ENCODE measurements at regions not wholly inside any gene's neighbourhood (a gene's known extent, or its start where the extent isn't known, plus 50 kb on each side); places are given as distances from the start of the nearest gene placed in this dataset.

DNA sequence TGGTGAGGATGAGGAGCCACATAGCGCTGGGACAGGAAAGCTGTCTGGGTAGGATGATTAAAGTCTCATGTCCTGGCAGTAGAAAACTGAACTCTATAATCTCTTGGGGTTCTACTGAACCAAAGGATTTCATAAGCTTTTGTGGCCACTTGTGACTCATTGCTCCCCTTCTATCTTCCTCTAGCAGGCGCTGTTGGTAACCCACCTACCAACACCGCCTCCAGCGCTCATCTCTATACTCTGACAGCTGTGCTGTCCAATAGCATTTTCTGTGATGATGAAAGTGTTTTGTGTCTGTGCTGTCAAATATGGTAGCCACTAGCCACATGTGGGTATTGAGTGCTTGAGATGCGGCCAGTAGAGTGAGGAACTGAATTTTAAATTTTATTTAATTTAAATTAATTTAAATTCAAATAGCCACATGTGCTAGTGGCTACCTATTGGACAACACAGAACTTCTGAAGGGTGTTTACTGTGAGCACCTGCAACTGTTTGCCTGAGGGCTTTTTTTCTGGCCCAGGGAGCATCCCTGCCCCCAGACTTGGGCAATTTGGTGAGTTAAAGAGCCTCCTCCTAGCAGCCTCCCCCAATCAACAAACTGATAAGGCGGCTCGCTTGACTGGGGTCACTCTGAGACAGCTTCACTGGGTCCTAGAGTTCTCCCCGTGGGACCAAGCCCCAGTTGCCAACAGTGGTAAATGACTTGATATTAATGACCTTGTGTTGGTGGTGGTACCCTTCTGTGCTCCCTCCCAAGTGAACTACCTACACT, 169.2 kb upstream of the ATP6AP2 start:
- TF ChIP-seq, protein P1, sequence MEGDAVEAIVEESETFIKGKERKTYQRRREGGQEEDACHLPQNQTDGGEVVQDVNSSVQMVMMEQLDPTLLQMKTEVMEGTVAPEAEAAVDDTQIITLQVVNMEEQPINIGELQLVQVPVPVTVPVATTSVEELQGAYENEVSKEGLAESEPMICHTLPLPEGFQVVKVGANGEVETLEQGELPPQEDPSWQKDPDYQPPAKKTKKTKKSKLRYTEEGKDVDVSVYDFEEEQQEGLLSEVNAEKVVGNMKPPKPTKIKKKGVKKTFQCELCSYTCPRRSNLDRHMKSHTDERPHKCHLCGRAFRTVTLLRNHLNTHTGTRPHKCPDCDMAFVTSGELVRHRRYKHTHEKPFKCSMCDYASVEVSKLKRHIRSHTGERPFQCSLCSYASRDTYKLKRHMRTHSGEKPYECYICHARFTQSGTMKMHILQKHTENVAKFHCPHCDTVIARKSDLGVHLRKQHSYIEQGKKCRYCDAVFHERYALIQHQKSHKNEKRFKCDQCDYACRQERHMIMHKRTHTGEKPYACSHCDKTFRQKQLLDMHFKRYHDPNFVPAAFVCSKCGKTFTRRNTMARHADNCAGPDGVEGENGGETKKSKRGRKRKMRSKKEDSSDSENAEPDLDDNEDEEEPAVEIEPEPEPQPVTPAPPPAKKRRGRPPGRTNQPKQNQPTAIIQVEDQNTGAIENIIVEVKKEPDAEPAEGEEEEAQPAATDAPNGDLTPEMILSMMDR (conservative IDR thresholded peaks at IDR 0.05), result no peak
- no peak overlapping the region for H3K27ac ChIP-seq

DNA sequence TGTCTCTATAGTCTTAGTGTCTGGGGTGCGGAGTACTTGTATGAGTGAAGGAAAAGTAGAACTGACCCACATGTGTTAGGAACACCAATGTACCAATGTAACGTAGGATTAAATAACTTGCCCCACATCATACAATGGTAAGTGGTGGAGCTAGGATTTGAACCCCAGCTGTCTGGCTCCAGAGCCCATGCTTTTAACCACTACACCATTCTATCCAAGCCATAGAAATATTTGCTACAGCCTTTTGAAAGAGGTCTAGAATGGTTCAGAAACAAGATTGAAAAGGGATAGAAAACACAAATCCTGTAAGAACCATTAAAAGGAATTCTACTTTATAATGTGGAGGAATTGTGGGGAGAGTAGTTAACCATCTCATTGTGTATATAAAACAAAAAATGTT, 169.9 kb upstream of the ATP6AP2 start:
- no peak overlapping the region for H3K27ac ChIP-seq
- TF ChIP-seq, protein P1 (conservative IDR thresholded peaks at IDR 0.05), result no peak

DNA sequence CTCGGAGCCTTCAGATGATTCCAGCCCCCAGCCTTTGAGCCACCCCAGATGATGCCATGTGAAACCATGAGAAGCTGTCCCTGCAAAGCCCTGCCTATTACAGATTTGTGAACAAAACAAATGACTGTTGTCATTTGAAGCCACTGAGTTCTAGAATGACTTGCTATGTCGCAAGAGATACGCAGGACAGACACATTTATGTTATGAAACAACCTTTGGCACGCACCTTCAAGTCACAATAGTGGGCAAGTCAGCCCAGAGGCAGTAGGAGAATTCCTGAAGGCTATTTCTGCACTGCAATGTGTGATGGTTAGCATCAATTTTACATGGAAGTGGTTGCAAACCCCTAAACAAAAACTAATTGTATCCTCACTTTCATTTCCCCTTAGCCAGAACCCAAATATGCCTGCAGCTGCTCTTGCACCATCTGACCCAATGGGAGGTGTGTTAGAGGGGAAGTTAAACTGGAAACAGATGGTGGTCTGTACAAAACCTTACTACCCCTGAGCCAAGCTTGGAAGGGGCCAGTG, 174.4 kb upstream of the ATP6AP2 start:
- no peak overlapping the region for H3K27ac ChIP-seq
- TF ChIP-seq, protein P1 (conservative IDR thresholded peaks at IDR 0.05), result no peak

DNA sequence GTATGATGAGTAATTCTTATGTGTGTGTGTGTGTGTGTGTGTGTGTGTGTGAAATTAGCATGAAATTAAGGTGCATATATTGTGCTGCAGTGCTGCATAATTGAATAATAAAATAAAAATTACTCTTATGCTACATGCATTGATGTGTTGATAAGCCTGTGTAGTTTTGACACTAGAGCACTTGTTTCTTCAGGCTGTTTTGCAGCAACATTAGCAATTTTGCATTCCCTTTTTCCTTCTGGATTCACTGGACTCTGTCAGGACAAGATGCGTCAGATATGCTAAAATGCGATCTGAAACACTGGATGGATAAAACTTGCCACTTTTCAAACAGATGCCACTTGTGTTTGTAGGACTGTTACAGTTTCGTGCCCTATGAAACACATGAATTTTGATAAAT, 175.4 kb upstream of the ATP6AP2 start:
- no peak overlapping the region for H3K27ac ChIP-seq
- TF ChIP-seq, protein P1 (conservative IDR thresholded peaks at IDR 0.05), result no peak

DNA sequence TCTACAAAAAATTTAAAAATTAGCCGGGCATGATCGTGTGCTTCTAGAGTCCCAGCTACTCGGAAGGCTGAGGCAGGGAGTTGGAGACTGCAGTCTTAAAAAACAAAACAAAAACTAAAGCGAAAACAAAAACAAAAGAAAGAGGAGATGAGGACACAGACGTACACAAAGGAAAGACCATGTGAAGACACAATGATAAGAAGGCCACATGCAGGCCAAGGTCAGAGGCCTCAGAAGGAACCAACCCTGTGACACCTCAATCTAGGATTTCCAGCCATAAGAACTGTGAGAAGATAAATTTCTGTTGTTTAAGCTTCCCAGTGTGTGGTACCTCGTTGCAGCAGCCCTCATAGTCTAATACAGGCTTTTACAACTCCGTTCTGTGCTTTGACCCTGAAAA, 177.0 kb upstream of the ATP6AP2 start:
- TF ChIP-seq, protein P1 (conservative IDR thresholded peaks at IDR 0.05), result no peak
- H3K27ac ChIP-seq, result no peak overlapping the region

DNA sequence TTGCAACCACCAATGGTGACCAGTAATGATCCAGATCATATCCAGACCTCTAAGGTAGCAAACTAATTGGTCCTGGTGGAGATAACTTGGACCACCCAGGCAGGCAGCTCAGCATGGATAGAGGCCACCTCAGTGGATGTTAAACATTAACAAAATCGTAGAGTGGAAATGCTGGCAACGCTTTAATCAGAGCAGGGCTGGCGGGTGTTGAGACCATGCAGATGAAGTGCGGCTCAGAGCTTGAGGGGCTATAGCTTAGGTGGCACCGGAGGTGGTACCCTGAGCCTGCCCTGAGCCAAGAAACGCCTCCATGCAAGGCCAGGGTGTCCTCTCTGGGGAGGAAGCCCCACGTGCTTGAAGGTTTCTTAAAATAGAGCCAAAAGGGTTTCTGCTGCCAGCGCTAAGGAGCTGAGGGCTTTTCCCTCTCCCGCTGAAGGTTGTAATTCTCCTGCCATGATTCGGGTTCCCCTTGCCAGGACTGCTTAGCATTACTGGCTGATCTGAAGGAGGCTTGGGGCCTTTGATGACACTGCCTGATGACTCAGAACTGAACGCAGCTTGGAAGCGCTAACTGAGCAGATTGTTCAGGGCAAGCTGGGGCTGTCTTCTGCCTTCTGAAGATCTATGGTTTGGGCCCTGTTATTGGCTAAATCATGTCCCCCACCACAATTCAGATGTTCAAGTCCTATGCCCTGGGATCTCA, 177.8 kb upstream of the ATP6AP2 start:
- H3K27ac ChIP-seq, result no peak overlapping the region
- TF ChIP-seq, protein P1 (conservative IDR thresholded peaks at IDR 0.05), result no peak

DNA sequence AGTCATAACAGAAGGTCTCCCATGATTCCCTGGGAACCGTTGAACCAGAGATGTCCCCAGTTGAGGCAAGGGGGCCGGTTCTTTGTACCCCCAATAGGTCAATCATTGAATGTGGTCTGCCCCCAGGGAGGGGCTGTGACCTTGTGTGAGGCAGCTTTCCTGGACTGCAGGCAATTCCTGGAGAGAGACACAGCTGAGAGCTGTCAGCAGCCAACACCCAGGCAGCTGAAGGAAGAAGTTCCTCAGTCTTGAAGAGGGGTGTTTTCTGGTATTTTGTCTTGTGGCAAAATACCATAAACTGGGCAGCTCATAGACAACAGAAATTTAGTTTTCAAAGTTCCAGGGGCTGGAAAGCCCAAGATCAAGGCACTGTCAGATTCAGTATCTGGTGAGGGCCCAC, 185.7 kb upstream of the ATP6AP2 start:
- no peak overlapping the region for H3K27ac ChIP-seq
- TF ChIP-seq, protein P1 (conservative IDR thresholded peaks at IDR 0.05), result no peak

Data from VCaP (cell line).